ENCODE measurements at regions not wholly inside any gene's neighbourhood (a gene's known extent, or its start where the extent isn't known, plus 50 kb on each side); places are given as distances from the start of the nearest gene placed in this dataset.

DNA sequence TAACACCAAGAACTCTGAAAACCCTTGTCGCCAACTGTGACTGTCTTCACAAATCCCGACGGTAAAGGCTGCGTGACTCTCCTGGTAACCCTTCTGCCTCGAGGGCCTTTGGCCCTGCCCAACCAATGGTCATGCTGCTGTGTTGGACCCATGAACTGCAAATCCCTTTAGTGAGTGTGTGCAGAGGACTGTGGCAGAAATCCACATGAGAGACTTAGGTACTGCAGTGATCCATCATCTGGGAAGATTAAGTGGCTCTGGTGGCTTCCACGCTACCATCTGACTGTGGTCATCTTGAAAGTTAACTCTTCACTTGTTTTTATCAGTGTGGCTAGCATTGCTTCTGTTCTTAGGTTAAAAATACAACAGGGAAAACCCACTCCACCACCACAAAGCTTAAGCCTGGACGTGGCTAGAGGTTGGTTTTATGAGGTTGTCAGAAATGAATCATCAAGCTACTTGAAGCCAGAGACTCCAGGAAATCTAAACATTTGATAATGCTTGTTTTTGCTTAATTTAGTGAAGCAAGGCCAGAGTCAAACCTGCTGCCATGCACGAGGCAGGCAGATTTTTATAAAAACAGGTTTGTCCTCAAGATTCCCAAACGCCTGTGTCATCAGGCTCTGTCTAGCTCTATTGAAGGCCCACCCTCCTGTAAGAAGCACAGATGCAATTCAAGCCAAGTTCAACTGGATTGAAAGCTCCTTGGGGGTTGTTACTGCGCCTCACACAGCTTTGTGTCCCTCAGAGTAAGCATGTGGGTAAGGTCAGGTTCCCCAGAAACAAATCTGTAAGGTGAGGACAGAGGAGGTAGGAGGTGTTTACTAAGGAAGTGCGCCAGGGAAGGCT, 52.7 kb upstream of the ERCC6L2 start:
- Histone ChIP-seq H3K9ac (ENCODE audit: low read length) (no peak overlapping the region), H3K27ac (ENCODE audit: low read depth, low read length) (no peak overlapping the region), H3K36me3 (ENCODE audit: control insufficient read depth, insufficient read depth, low read length) (no peaks in the 10 kb centered on the region), H3K27me3 (ENCODE audit: control insufficient read depth, insufficient read depth, low read length) (no peaks in the 10 kb centered on the region), H3K4me1 (ENCODE audit: control insufficient read depth, insufficient read depth, low read length) (no peaks in the 10 kb centered on the region), H3K4me3 (ENCODE audit: low read length) (no peak overlapping the region)

- no peak overlapping the region for H3K27ac ChIP-seq (ENCODE audit: low read depth, low read length)
- H3K4me1 ChIP-seq (ENCODE audit: control insufficient read depth, insufficient read depth, low read length), result no peaks in the 10 kb centered on the region
- no peaks in the 10 kb centered on the region for H3K27me3 ChIP-seq (ENCODE audit: control insufficient read depth, insufficient read depth, low read length)
Observed at GRCh38 chr9:95822015-95822414, 53.5 kb upstream of the ERCC6L2 start.

DNA sequence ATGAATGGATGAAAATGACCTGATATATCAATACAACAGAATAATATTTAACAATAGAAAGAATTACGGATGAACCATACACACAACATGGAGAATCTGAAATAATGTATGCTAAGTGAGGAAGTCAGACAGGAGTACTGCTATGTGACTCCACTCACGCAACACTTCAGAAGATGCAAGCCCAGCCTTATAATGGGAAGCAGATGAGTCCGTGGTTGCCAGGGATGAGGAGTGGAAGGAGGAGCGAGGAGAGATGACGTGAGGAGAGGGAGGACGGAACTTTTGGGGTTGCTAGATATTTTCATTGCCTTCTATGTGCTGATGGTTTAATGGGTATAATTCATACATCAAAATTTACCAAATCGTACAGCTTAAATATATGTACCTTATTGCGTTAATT, 55.4 kb upstream of the ERCC6L2 start:
- Histone ChIP-seq H3K27ac (ENCODE audit: low read depth, low read length) (no peak overlapping the region), H3K27me3 (ENCODE audit: control insufficient read depth, insufficient read depth, low read length) (no peaks in the 10 kb centered on the region), H3K9ac (ENCODE audit: low read length) (no peak overlapping the region), H3K4me3 (ENCODE audit: low read length) (no peak overlapping the region), H3K4me1 (ENCODE audit: control insufficient read depth, insufficient read depth, low read length) (no peaks in the 10 kb centered on the region), H3K36me3 (ENCODE audit: control insufficient read depth, insufficient read depth, low read length) (no peaks in the 10 kb centered on the region)

More at GRCh38 chr9:95822015-95822414, 53.5 kb upstream of the ERCC6L2 start:
- Histone ChIP-seq H3K4me3 (ENCODE audit: low read length) (no peak overlapping the region), H3K36me3 (ENCODE audit: control insufficient read depth, insufficient read depth, low read length) (no peaks in the 10 kb centered on the region), H3K9ac (ENCODE audit: low read length) (no peak overlapping the region)

DNA sequence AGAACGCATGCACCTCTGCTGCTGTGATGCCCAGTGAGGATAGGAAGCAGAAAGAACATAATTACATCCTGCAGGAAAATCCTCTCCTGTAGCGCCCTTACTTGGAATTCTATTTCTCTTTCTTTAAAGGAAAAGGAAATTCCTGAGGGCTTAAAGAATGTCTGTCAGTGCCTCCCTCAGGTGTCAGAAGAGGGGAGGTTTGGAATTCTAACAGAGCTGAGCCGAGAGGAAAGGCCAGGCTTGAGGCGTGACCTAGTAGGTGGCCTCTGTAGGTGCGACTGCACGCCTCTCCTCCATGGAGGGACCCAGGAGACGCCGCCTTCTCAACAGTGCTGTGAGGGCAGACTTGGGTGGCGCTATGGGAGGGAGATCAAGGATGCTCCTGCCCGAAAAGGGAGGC, 55.9 kb upstream of the ERCC6L2 start:
- H3K9ac ChIP-seq (ENCODE audit: low read length), result no peak overlapping the region
- no peak overlapping the region for H3K4me3 ChIP-seq (ENCODE audit: low read length)
- H3K36me3 ChIP-seq (ENCODE audit: control insufficient read depth, insufficient read depth, low read length), result no peaks in the 10 kb centered on the region
- H3K27me3 ChIP-seq (ENCODE audit: control insufficient read depth, insufficient read depth, low read length), result no peaks in the 10 kb centered on the region
- H3K4me1 ChIP-seq (ENCODE audit: control insufficient read depth, insufficient read depth, low read length), result no peaks in the 10 kb centered on the region
- no peak overlapping the region for H3K27ac ChIP-seq (ENCODE audit: low read depth, low read length)

DNA sequence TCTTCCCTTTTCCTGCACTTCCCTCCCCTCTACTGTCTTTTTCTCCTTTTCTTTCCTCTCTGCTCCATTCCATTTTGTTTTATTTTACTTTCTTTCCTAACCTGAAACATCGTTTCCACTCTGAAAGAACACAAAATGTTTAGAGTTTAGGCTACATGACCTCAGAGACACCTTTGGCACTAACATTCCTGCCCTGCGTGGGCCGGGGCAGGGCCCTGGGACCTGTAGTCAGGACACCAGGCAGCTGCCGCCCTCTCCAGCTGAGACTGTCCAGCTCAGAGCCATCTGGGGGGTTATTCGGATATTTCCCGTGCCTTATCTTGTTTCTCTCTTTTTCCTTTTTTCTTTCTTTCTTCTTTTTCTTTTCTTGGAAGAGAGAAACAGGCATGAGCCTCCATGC, 58.3 kb upstream of the ERCC6L2 start:
- Histone ChIP-seq H3K4me3 (ENCODE audit: low read length) (no peak overlapping the region), H3K36me3 (ENCODE audit: control insufficient read depth, insufficient read depth, low read length) (no peaks in the 10 kb centered on the region), H3K27me3 (ENCODE audit: control insufficient read depth, insufficient read depth, low read length) (no peaks in the 10 kb centered on the region), H3K4me1 (ENCODE audit: control insufficient read depth, insufficient read depth, low read length) (no peaks in the 10 kb centered on the region), H3K27ac (ENCODE audit: low read depth, low read length) (no peak overlapping the region), H3K9ac (ENCODE audit: low read length) (no peak overlapping the region)

DNA sequence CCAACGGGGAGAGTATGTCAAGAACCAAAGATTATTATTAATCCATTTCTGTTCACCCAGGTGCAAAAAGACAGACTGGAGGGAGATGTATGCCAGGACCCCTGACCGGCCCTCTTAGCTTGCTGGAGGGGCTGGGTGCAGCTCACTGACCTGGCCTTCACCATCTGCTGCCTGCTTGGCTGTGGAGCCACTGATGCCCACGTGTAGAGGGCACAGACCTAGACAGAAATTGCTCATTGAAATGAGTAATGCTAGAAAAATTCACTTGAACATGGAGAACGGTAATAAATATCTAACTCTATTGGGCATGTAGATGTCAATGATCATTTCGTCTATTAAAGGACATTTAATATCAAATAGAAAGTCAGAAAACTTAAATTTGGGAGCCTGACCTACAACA, 58.8 kb upstream of the ERCC6L2 start:
- no peak overlapping the region for H3K27ac ChIP-seq (ENCODE audit: low read depth, low read length)
- H3K27me3 ChIP-seq (ENCODE audit: control insufficient read depth, insufficient read depth, low read length), result no peaks in the 10 kb centered on the region
- no peak overlapping the region for H3K9ac ChIP-seq (ENCODE audit: low read length)
- no peak overlapping the region for H3K4me3 ChIP-seq (ENCODE audit: low read length)
- no peaks in the 10 kb centered on the region for H3K36me3 ChIP-seq (ENCODE audit: control insufficient read depth, insufficient read depth, low read length)
- no peaks in the 10 kb centered on the region for H3K4me1 ChIP-seq (ENCODE audit: control insufficient read depth, insufficient read depth, low read length)

GRCh38 chr9:95815961-95816360, 59.5 kb upstream of the ERCC6L2 start:
- Histone ChIP-seq H3K36me3 (ENCODE audit: control insufficient read depth, insufficient read depth, low read length) (no peaks in the 10 kb centered on the region), H3K27ac (ENCODE audit: low read depth, low read length) (no peak overlapping the region), H3K9ac (ENCODE audit: low read length) (no peak overlapping the region), H3K4me3 (ENCODE audit: low read length) (no peak overlapping the region), H3K27me3 (ENCODE audit: control insufficient read depth, insufficient read depth, low read length) (no peaks in the 10 kb centered on the region), H3K4me1 (ENCODE audit: control insufficient read depth, insufficient read depth, low read length) (no peaks in the 10 kb centered on the region)

GRCh38 chr9:95815133-95815532, 60.4 kb upstream of the ERCC6L2 start:
- H3K4me1 ChIP-seq (ENCODE audit: control insufficient read depth, insufficient read depth, low read length), result no peaks in the 10 kb centered on the region
- no peak overlapping the region for H3K4me3 ChIP-seq (ENCODE audit: low read length)
- no peaks in the 10 kb centered on the region for H3K27me3 ChIP-seq (ENCODE audit: control insufficient read depth, insufficient read depth, low read length)
- H3K9ac ChIP-seq (ENCODE audit: low read length), result no peak overlapping the region
- no peaks in the 10 kb centered on the region for H3K36me3 ChIP-seq (ENCODE audit: control insufficient read depth, insufficient read depth, low read length)
- no peak overlapping the region for H3K27ac ChIP-seq (ENCODE audit: low read depth, low read length)

GRCh38 chr9:95813923-95814322, 61.6 kb upstream of the ERCC6L2 start:
- Histone ChIP-seq H3K36me3 (ENCODE audit: control insufficient read depth, insufficient read depth, low read length) (no peaks in the 10 kb centered on the region), H3K27ac (ENCODE audit: low read depth, low read length) (no peak overlapping the region), H3K9ac (ENCODE audit: low read length) (no peak overlapping the region), H3K4me3 (ENCODE audit: low read length) (no peak overlapping the region), H3K4me1 (ENCODE audit: control insufficient read depth, insufficient read depth, low read length) (no peaks in the 10 kb centered on the region), H3K27me3 (ENCODE audit: control insufficient read depth, insufficient read depth, low read length) (no peaks in the 10 kb centered on the region)

DNA sequence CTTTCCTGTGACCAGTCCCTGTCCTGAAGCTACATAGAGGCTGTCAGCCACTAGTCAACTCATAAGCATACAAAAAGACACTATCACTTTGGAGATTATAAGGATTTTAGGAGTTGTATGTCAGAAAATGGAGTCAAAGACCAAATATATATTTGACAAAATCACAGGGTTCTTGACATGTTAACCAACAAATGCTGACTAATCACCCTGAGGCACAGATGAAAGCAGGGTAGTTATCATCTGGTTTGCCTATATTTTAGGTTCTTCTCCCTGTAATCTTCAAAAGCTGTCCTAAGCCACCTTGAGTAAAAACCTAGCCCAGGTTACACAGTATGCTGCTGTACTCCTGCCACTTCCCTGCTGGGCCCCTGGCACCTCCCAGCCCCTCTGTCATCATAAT, 64.7 kb upstream of the ERCC6L2 start:
- H3K27ac ChIP-seq (ENCODE audit: low read depth, low read length), result no peak overlapping the region
- no peaks in the 10 kb centered on the region for H3K36me3 ChIP-seq (ENCODE audit: control insufficient read depth, insufficient read depth, low read length)
- no peaks in the 10 kb centered on the region for H3K27me3 ChIP-seq (ENCODE audit: control insufficient read depth, insufficient read depth, low read length)
- peaks cover 3% of the 10 kb centered on the region for H3K4me1 ChIP-seq (ENCODE audit: control insufficient read depth, insufficient read depth, low read length)
- H3K9ac ChIP-seq (ENCODE audit: low read length), result no peak overlapping the region
- H3K4me3 ChIP-seq (ENCODE audit: low read length), result no peak overlapping the region

DNA sequence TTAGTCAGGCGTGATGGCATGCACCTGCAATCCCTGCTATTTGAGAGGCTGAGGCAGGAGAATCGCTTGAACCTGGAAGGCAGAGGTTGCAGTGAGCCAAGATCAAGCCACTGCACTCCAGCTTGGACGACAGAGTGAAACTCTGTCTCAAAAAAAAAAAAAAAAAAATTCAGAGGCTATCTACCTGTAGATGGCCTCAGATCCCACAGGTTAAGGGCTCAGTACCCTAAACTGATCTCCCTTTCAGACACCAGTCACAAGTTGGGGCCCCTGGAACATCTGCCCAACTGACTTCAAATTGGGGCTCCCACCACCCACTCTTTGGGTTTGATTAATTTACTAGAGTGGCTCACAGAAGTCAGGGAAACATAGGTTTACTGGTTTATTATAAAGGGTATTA, 65.4 kb upstream of the ERCC6L2 start:
- no peak overlapping the region for H3K4me3 ChIP-seq (ENCODE audit: low read length)

GRCh38 chr9:95809686-95810085, 65.8 kb upstream of the ERCC6L2 start:
- Histone ChIP-seq H3K4me1 (ENCODE audit: control insufficient read depth, insufficient read depth, low read length) (peaks cover 3% of the 10 kb centered on the region), H3K4me3 (ENCODE audit: low read length) (no peak overlapping the region), H3K27ac (ENCODE audit: low read depth, low read length) (no peak overlapping the region), H3K9ac (ENCODE audit: low read length) (no peak overlapping the region), H3K27me3 (ENCODE audit: control insufficient read depth, insufficient read depth, low read length) (no peaks in the 10 kb centered on the region), H3K36me3 (ENCODE audit: control insufficient read depth, insufficient read depth, low read length) (no peaks in the 10 kb centered on the region)

More for the DNA sequence above, 65.4 kb upstream of the ERCC6L2 start:
- no peak overlapping the region for H3K9ac ChIP-seq (ENCODE audit: low read length)
- no peak overlapping the region for H3K27ac ChIP-seq (ENCODE audit: low read depth, low read length)
- H3K27me3 ChIP-seq (ENCODE audit: control insufficient read depth, insufficient read depth, low read length), result no peaks in the 10 kb centered on the region
- H3K4me1 ChIP-seq (ENCODE audit: control insufficient read depth, insufficient read depth, low read length), result peaks cover 3% of the 10 kb centered on the region
- H3K36me3 ChIP-seq (ENCODE audit: control insufficient read depth, insufficient read depth, low read length), result no peaks in the 10 kb centered on the region

DNA sequence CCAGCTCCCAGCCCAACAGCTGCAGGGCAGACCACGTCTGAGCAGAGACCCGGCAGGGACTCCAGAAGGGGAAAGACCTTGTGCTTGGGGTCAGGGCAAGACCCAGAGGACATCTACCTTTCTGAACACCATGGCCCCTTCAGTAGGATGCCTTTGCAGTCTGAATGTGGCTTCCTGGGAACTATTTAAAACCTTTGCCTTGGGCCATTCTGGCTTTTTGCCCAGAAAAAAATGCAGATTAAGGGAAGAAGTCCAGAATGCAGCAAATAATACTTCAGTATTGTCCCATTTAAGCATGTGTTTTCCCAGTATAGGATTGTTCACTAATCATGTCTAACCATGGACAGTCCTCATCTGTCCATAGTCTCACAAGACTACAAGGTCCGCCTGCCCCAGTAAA, 67.5 kb upstream of the ERCC6L2 start:
- Histone ChIP-seq H3K27ac (ENCODE audit: low read depth, low read length) (no peak overlapping the region), H3K4me1 (ENCODE audit: control insufficient read depth, insufficient read depth, low read length) (peaks cover 3% of the 10 kb centered on the region), H3K4me3 (ENCODE audit: low read length) (no peak overlapping the region), H3K9ac (ENCODE audit: low read length) (no peak overlapping the region), H3K27me3 (ENCODE audit: control insufficient read depth, insufficient read depth, low read length) (no peaks in the 10 kb centered on the region), H3K36me3 (ENCODE audit: control insufficient read depth, insufficient read depth, low read length) (no peaks in the 10 kb centered on the region)

Measured in rectal smooth muscle tissue (tissue), 1 donor.